Thyroid gland (tissue), 4 donors: ENCODE measurements at regions not wholly inside any gene's neighbourhood (a gene's known extent, or its start where the extent isn't known, plus 50 kb on each side); places are given as distances from the start of the nearest gene placed in this dataset.

Source experiments
- POLR2A ChIP-seq, 2 donors: fragments of 450-650 bp; IDR thresholded peaks; one replicate each; pipeline ENCODE4 v1.6.1; 2017; ENCODE audit warnings: antibody characterized with exemption in 2 of 2, mild to moderate bottlenecking in 2 of 2, moderate library complexity in 1 of 2
- TF ChIP-seq, protein P1 (sequence below), 6 experiments: fragments of 200-600 bp in 3 of 6; fragments of 450-650 bp in 3 of 6; sonication (generic) in 3 of 6; IDR thresholded peaks; one replicate each; pipeline ENCODE4 v1.5.1; 2016 to 2019; ENCODE audit warnings: antibody characterized with exemption in 6 of 6, mild to moderate bottlenecking in 2 of 6, inconsistent platforms in 1 of 6, moderate library complexity in 1 of 6

DNA sequence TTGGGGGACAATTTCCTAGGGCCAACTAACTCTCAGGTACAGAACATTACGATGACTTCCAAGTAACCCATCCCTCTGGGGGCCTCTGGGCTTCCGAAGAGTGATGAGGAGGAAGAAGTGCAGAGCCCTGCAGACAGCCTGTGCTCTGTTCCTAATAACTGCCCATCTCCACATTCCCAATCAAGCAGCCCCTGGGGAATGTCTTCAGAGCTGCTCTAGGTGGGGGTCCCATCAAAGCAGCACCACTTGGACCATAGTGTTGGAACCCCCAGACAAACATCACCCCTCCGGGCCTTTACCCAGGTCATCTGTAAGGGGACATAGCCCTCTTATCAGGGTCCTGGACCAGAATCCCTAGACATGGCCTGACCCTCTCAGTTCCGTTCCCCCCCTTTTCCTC, 357.3 kb downstream of the NPHP4 start:
- TF ChIP-seq, protein P1, sequence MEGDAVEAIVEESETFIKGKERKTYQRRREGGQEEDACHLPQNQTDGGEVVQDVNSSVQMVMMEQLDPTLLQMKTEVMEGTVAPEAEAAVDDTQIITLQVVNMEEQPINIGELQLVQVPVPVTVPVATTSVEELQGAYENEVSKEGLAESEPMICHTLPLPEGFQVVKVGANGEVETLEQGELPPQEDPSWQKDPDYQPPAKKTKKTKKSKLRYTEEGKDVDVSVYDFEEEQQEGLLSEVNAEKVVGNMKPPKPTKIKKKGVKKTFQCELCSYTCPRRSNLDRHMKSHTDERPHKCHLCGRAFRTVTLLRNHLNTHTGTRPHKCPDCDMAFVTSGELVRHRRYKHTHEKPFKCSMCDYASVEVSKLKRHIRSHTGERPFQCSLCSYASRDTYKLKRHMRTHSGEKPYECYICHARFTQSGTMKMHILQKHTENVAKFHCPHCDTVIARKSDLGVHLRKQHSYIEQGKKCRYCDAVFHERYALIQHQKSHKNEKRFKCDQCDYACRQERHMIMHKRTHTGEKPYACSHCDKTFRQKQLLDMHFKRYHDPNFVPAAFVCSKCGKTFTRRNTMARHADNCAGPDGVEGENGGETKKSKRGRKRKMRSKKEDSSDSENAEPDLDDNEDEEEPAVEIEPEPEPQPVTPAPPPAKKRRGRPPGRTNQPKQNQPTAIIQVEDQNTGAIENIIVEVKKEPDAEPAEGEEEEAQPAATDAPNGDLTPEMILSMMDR (IDR thresholded peaks at IDR 0.05), result no peak
- TF ChIP-seq POLR2A (IDR thresholded peaks at IDR 0.05), result no peak
